PC-9 (cell line): ENCODE measurements at regions not wholly inside any gene's neighbourhood (a gene's known extent, or its start where the extent isn't known, plus 50 kb on each side); places are given as distances from the start of the nearest gene placed in this dataset.

Source experiments
- BruUV-seq: library from RNA; stranded (reverse); fragments of 400-500 nt; replicated peaks from 2 replicates; lab custom pipeline; 2021; lab: Mats Ljungman, UMichigan
- CTCF ChIA-PET: fragments of 300-600 bp; sonication (Branson Sonifier 250); formaldehyde crosslinking; loops from one replicate; lab custom pipeline; 2022; ENCODE audit warnings: antibody characterized with exemption; lab: Charles Lee
- POLR2A ChIA-PET: fragments of 300-600 bp; sonication (Branson Sonifier 250); formaldehyde crosslinking; loops from one replicate; lab custom pipeline; 2022; ENCODE audit warnings: antibody characterized with exemption; ENCODE audit not compliant: unreplicated experiment; lab: Charles Lee
- DNase-seq, 2 experiments: peaks; one replicate each; pipeline versions ENCODE4 v3.0.0 to v3.0.0-alpha.2; 2015 to 2022; ENCODE audit warnings: mixed read lengths in 1 of 2
- H2AFZ ChIP-seq: fragments of 200-600 bp; sonication (generic); 2 replicates; pipeline ENCODE4 v1.8.1; 2017; ENCODE audit warnings: antibody characterized with exemption
- H3F3A ChIP-seq: fragments of 200-600 bp; sonication (generic); 2 replicates; pipeline ENCODE4 v1.8.1; 2017; ENCODE audit warnings: antibody characterized with exemption, mild to moderate bottlenecking, low read depth; ENCODE audit not compliant: insufficient read depth
- H3K27ac ChIP-seq: fragments of 200-600 bp; sonication (generic); 2 replicates; pipeline ENCODE4 v1.6.1; 2016; ENCODE audit warnings: mixed run types
- H3K27me3 ChIP-seq: fragments of 200-600 bp; sonication (generic); 2 replicates; pipeline ENCODE4 v1.6.1; 2016; ENCODE audit warnings: low read depth, mixed run types; ENCODE audit not compliant: insufficient read depth
- H3K36me3 ChIP-seq: fragments of 200-600 bp; sonication (generic); 2 replicates; pipeline ENCODE4 v1.6.1; 2016; ENCODE audit warnings: low read depth, mixed run types
- H3K4me1 ChIP-seq: fragments of 200-600 bp; sonication (generic); replicated peaks from 2 replicates; pipeline ENCODE4 v1.6.1; 2016; ENCODE audit warnings: mixed run types; ENCODE audit not compliant: insufficient read depth
- H3K4me2 ChIP-seq: fragments of 200-600 bp; sonication (generic); 2 replicates; pipeline ENCODE4 v1.6.1; 2017; ENCODE audit warnings: mixed run types
- H3K4me3 ChIP-seq: fragments of 200-600 bp; sonication (generic); 2 replicates; pipeline ENCODE4 v1.6.1; 2016; ENCODE audit warnings: mixed run types
- H3K79me2 ChIP-seq: fragments of 200-600 bp; sonication (generic); 2 replicates; pipeline ENCODE4 v1.6.1; 2017; ENCODE audit warnings: low read depth, mixed run types
- H3K9me2 ChIP-seq: fragments of 200-600 bp; sonication (generic); 2 replicates; pipeline ENCODE4 v1.8.1; 2017; ENCODE audit warnings: mild to moderate bottlenecking; ENCODE audit not compliant: insufficient read depth
- H3K9me3 ChIP-seq: fragments of 200-600 bp; sonication (generic); 2 replicates; pipeline ENCODE4 v1.8.1; 2016; ENCODE audit warnings: low read depth; ENCODE audit not compliant: insufficient read depth
- H4K20me1 ChIP-seq: fragments of 200-600 bp; sonication (generic); 2 replicates; pipeline ENCODE4 v1.8.1; 2017; ENCODE audit not compliant: insufficient read depth
- EZH2 ChIP-seq: fragments of 200-600 bp; sonication (generic); IDR thresholded peaks from 2 replicates; pipeline ENCODE4 v1.8.0; 2017; ENCODE audit warnings: antibody characterized with exemption, low read depth
- intact Hi-C: fragments of 100-400 bp; cut with micrococcal nuclease; formaldehyde crosslinking; loops from one replicate; pipeline ENCODE4 v1.10.0; 2022; ENCODE audit not compliant: unreplicated experiment
- TF ChIP-seq, protein P1 (sequence below): fragments of 200-600 bp; sonication (generic); conservative IDR thresholded peaks from 2 replicates; pipeline ENCODE4 v1.6.1; 2017; ENCODE audit warnings: mixed run types, antibody characterized with exemption, mild to moderate bottlenecking, moderate library complexity

- H3K9me3 ChIP-seq, result 0 out of 2 replicates have a peak, but pooled peaks cover 4% of the 10 kb centered on the region
- H4K20me1 ChIP-seq, result no peaks in the 10 kb centered on the region
- peaks cover 10% of the 10 kb centered on the region for H3F3A ChIP-seq
- intact Hi-C loops, result loop anchor here (1.0 kb wide), 3 partner anchors 25 to 623 kb away; no protein-coding TSS in a partner anchor
- no peaks in the 10 kb centered on the region for H3K27me3 ChIP-seq
- TF ChIP-seq, protein P1, sequence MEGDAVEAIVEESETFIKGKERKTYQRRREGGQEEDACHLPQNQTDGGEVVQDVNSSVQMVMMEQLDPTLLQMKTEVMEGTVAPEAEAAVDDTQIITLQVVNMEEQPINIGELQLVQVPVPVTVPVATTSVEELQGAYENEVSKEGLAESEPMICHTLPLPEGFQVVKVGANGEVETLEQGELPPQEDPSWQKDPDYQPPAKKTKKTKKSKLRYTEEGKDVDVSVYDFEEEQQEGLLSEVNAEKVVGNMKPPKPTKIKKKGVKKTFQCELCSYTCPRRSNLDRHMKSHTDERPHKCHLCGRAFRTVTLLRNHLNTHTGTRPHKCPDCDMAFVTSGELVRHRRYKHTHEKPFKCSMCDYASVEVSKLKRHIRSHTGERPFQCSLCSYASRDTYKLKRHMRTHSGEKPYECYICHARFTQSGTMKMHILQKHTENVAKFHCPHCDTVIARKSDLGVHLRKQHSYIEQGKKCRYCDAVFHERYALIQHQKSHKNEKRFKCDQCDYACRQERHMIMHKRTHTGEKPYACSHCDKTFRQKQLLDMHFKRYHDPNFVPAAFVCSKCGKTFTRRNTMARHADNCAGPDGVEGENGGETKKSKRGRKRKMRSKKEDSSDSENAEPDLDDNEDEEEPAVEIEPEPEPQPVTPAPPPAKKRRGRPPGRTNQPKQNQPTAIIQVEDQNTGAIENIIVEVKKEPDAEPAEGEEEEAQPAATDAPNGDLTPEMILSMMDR, result no peak
- TF ChIP-seq EZH2, result no peak
- H3K36me3 ChIP-seq, result no peaks in the 10 kb centered on the region
- peak overlapping the region; percentile 61 for H3K4me2 ChIP-seq
- H3K9me2 ChIP-seq, result no peaks in the 10 kb centered on the region
- no peak overlapping the region for H2AFZ ChIP-seq
- peak; percentile 96 to 97 for DNase-seq
- CTCF ChIA-PET, result interaction anchor here (0.7 kb wide), 1 partner anchor 19 kb away, joined by 3 read pairs; no protein-coding TSS in a partner anchor
- H3K4me3 ChIP-seq, result no peak overlapping the region
- POLR2A ChIA-PET, result no interaction called here
- no TSS peak for BruUV-seq
- H3K27ac ChIP-seq, result peak overlapping the region; percentile 82
- peaks cover 34% of the 10 kb centered on the region for H3K4me1 ChIP-seq
- H3K79me2 ChIP-seq, result no peaks in the 10 kb centered on the region
These were observed 55.1 kb downstream of the ID4 start for GRCh38 chr6:19892260-19892659.

DNA sequence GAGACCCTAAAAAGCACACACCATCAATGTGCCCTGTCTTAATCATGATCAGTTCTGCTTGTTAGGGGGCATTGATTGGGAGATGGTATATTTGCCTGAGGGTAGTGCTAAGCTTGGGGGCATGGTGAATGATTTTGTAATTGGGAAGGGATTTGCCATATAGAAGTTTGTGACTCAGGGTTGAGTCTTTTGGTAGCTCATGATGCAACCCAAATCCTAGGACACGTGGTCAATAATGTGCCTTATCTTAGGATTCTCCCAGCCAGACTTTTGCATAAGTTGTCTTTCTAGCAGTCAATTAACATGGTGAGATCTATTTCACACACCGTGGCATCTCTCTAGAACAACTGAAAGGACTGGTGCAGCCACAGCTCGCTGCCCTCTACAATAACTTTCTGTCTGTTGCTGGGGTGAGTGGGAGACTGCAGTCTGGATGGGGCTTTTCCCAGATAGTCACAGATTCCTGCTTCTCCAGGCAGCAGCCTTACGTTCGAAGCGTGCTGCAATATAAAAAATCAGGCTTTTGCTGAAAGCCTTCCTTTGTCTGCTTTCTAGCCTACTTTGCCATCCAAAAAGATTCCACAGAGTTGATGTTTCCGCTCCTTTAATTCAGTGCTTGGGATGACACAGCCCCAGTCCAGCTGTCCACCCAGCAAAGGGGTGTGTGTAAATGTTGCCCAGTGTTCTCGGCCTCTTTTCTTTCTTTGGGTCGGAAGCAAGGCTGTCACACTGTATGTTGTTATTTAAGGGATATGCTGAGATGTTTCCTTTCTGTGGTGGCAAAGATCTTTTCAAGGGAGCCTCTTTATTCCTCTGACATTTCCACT, 58.9 kb downstream of the ID4 start:
- ChIA-PET POLR2A (no interaction called here), CTCF (no interaction called here)
- no peak overlapping the region for H3K4me2 ChIP-seq
- no peak overlapping the region for H3K4me3 ChIP-seq
- TF ChIP-seq EZH2, result no peak
- TF ChIP-seq, protein P1, result no peak
- no peaks in the 10 kb centered on the region for H3K27me3 ChIP-seq
- H3K79me2 ChIP-seq, result no peaks in the 10 kb centered on the region
- no peaks in the 10 kb centered on the region for H3K36me3 ChIP-seq
- intact Hi-C loops, result no loop called here
- BruUV-seq, result no TSS peak
- H4K20me1 ChIP-seq, result no peaks in the 10 kb centered on the region
- H3K9me2 ChIP-seq, result no peaks in the 10 kb centered on the region
- peaks cover 34% of the 10 kb centered on the region for H3K4me1 ChIP-seq
- no peak overlapping the region for H2AFZ ChIP-seq
- H3K9me3 ChIP-seq, result 0 out of 2 replicates have a peak, but pooled peaks cover 4% of the 10 kb centered on the region
- H3F3A ChIP-seq, result peaks cover 10% of the 10 kb centered on the region
- no peak overlapping the region for H3K27ac ChIP-seq
- no peak for DNase-seq

- no peak overlapping the region for H2AFZ ChIP-seq
- H3F3A ChIP-seq, result peaks cover 10% of the 10 kb centered on the region
- 0 out of 2 replicates have a peak, but pooled peaks cover under 1% of the 10 kb centered on the region for H3K9me3 ChIP-seq
- no peak for TF ChIP-seq EZH2
- TF ChIP-seq, protein P1, result no peak
- ChIA-PET CTCF (no interaction called here), POLR2A (no interaction called here)
- no peaks in the 10 kb centered on the region for H4K20me1 ChIP-seq
- H3K36me3 ChIP-seq, result no peaks in the 10 kb centered on the region
- peaks cover 29% of the 10 kb centered on the region for H3K4me1 ChIP-seq
- intact Hi-C loops, result no loop called here
- H3K27me3 ChIP-seq, result no peaks in the 10 kb centered on the region
- H3K4me2 ChIP-seq, result no peak overlapping the region
- no peaks in the 10 kb centered on the region for H3K9me2 ChIP-seq
- BruUV-seq, result no TSS peak
- H3K27ac ChIP-seq, result no peak overlapping the region
- no peak for DNase-seq
- no peaks in the 10 kb centered on the region for H3K79me2 ChIP-seq
- H3K4me3 ChIP-seq, result no peak overlapping the region
These were observed 59.5 kb downstream of the ID4 start for GRCh38 chr6:19896693-19897010.
